ENCODE measurements at regions not wholly inside any gene's neighbourhood (a gene's known extent, or its start where the extent isn't known, plus 50 kb on each side); places are given as distances from the start of the nearest gene placed in this dataset.
"Not testable (repeated sequence)": the region's sequence is repeated elsewhere in the genome, so short reads cannot be mapped to it uniquely, and the experiment has no call there.

- TF ChIP-seq, protein P1, sequence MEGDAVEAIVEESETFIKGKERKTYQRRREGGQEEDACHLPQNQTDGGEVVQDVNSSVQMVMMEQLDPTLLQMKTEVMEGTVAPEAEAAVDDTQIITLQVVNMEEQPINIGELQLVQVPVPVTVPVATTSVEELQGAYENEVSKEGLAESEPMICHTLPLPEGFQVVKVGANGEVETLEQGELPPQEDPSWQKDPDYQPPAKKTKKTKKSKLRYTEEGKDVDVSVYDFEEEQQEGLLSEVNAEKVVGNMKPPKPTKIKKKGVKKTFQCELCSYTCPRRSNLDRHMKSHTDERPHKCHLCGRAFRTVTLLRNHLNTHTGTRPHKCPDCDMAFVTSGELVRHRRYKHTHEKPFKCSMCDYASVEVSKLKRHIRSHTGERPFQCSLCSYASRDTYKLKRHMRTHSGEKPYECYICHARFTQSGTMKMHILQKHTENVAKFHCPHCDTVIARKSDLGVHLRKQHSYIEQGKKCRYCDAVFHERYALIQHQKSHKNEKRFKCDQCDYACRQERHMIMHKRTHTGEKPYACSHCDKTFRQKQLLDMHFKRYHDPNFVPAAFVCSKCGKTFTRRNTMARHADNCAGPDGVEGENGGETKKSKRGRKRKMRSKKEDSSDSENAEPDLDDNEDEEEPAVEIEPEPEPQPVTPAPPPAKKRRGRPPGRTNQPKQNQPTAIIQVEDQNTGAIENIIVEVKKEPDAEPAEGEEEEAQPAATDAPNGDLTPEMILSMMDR (IDR thresholded peaks at IDR 0.05): not testable (repeated sequence)
- not testable (repeated sequence) for TF ChIP-seq POLR2A (IDR thresholded peaks at IDR 0.05)
Observed at GRCh38 chr16:19955084-19955483, 70.4 kb upstream of the GPRC5B start.

Measured in heart left ventricle (tissue), 13 donors.